Ishikawa (cell line): ENCODE measurements at regions not wholly inside any gene's neighbourhood (a gene's known extent, or its start where the extent isn't known, plus 50 kb on each side); places are given as distances from the start of the nearest gene placed in this dataset.

ENCODE experiments used
- CEBPB ChIP-seq: IDR thresholded peaks from 2 replicates; pipeline ENCODE4 v1.6.1; 2012
- CREB1 ChIP-seq: IDR thresholded peaks from 2 replicates; pipeline ENCODE4 v1.6.1; 2012; ENCODE audit warnings: low read depth
- EGR1 ChIP-seq: IDR thresholded peaks from 2 replicates; pipeline ENCODE4 v1.6.1; 2012
- EP300 ChIP-seq: IDR thresholded peaks from 2 replicates; pipeline ENCODE4 v1.6.1; 2012; ENCODE audit warnings: borderline replicate concordance
- FOXM1 ChIP-seq: IDR thresholded peaks from 2 replicates; pipeline ENCODE4 v1.6.1; 2012; ENCODE audit warnings: low read depth, borderline replicate concordance
- MAX ChIP-seq: IDR thresholded peaks from 2 replicates; pipeline ENCODE4 v1.6.1; 2012
- NFIC ChIP-seq: IDR thresholded peaks from 2 replicates; pipeline ENCODE4 v1.6.1; 2012
- RAD21 ChIP-seq: IDR thresholded peaks from 2 replicates; pipeline ENCODE4 v1.6.1; 2012; ENCODE audit warnings: low read depth
- REST ChIP-seq: IDR thresholded peaks from 2 replicates; pipeline ENCODE4 v1.6.1; 2012; ENCODE audit warnings: low read depth, mild to moderate bottlenecking
- TAF1 ChIP-seq: IDR thresholded peaks from 2 replicates; pipeline ENCODE4 v1.6.1; 2012; ENCODE audit warnings: low read depth, mild to moderate bottlenecking
- TCF12 ChIP-seq: IDR thresholded peaks from 2 replicates; pipeline ENCODE4 v1.6.1; 2012; ENCODE audit warnings: low read depth
- TEAD4 ChIP-seq: IDR thresholded peaks from 2 replicates; pipeline ENCODE4 v1.6.1; 2012
- USF1 ChIP-seq: IDR thresholded peaks from 2 replicates; pipeline ENCODE4 v1.6.1; 2012
- YY1 ChIP-seq: IDR thresholded peaks from 2 replicates; pipeline ENCODE4 v1.6.1; 2012; ENCODE audit warnings: low read depth
- ZBTB7A ChIP-seq: IDR thresholded peaks from 2 replicates; pipeline ENCODE4 v1.6.1; 2012; ENCODE audit warnings: low read depth

GRCh38 chr1:238776126-238776525 is 610.2 kb upstream of the CHRM3 start:
- TF ChIP-seq FOXM1 (no peak), REST (no peak), CREB1 (no peak), ZBTB7A (no peak), TAF1 (no peak), EP300 (no peak), TEAD4 (no peak), YY1 (no peak)

- TF ChIP-seq MAX (no peak), RAD21 (no peak)
Measured at GRCh38 chr1:238772322-238772721, 614.0 kb upstream of the CHRM3 start.

GRCh38 chr1:238767321-238767720 is 619.0 kb upstream of the CHRM3 start:
- TF ChIP-seq FOXM1, result no peak

GRCh38 chr1:238764779-238765178 is 621.6 kb upstream of the CHRM3 start:
- TF ChIP-seq YY1 (no peak), USF1 (no peak), FOXM1 (no peak), MAX (no peak), TEAD4 (no peak), TCF12 (no peak), REST (no peak), ZBTB7A (no peak), EP300 (no peak), EGR1 (no peak), NFIC (no peak), TAF1 (no peak), RAD21 (no peak), CEBPB (no peak)

- TF ChIP-seq USF1 (no peak), TAF1 (no peak), EP300 (no peak), CEBPB (no peak), NFIC (no peak), FOXM1 (no peak), TEAD4 (no peak), YY1 (no peak)
Measured at GRCh38 chr1:238753252-238753651, 633.1 kb upstream of the CHRM3 start.

- TF ChIP-seq USF1 (no peak), EP300 (no peak), MAX (no peak), TEAD4 (no peak), CEBPB (no peak), FOXM1 (no peak), TCF12 (no peak), ZBTB7A (no peak), NFIC (no peak), RAD21 (no peak), EGR1 (no peak), TAF1 (no peak), CREB1 (no peak), REST (no peak), YY1 (no peak)
Measured at GRCh38 chr1:238752327-238752726, 634.0 kb upstream of the CHRM3 start.
